ENCODE measurements at regions not wholly inside any gene's neighbourhood (a gene's known extent, or its start where the extent isn't known, plus 50 kb on each side); places are given as distances from the start of the nearest gene placed in this dataset.
"Not testable (repeated sequence)": the region's sequence is repeated elsewhere in the genome, so short reads cannot be mapped to it uniquely, and the experiment has no call there.

DNA sequence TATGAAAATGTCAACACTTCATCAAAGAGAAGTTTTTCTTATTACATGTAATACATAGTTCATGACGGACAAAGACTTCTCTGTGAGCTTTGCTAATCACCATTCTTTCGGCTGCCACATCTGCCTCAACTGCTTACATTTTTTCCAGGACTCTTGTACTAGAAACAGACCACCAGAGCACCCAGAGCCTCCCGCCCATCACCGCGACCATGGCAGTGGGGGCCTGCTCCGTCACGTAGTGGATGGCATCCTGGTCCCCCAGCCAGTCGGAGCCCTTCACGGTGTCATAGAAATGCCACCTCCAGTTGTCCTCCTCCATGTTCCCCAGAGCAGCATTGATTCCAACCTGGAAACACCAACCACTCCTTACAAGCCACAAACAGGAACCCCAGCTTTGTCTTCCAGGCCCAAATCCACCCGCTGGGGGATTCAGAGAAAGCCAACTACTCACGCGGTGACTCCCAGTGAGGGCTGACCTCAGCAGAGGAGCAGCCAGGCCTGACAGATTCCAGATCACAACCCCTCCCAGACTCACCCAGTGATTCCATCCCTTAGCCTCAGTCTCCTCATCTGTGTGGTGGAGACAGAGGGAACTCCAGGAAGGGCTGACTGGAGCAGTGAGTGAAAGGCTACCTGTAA, 76.2 kb upstream of the TNK2 start:
- TF ChIP-seq, protein P1, sequence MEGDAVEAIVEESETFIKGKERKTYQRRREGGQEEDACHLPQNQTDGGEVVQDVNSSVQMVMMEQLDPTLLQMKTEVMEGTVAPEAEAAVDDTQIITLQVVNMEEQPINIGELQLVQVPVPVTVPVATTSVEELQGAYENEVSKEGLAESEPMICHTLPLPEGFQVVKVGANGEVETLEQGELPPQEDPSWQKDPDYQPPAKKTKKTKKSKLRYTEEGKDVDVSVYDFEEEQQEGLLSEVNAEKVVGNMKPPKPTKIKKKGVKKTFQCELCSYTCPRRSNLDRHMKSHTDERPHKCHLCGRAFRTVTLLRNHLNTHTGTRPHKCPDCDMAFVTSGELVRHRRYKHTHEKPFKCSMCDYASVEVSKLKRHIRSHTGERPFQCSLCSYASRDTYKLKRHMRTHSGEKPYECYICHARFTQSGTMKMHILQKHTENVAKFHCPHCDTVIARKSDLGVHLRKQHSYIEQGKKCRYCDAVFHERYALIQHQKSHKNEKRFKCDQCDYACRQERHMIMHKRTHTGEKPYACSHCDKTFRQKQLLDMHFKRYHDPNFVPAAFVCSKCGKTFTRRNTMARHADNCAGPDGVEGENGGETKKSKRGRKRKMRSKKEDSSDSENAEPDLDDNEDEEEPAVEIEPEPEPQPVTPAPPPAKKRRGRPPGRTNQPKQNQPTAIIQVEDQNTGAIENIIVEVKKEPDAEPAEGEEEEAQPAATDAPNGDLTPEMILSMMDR (IDR thresholded peaks at IDR 0.05), result not testable (repeated sequence)
- TF ChIP-seq POLR2A (IDR thresholded peaks at IDR 0.05), result not testable (repeated sequence)
